GM23248 (cell line): ENCODE measurements at regions not wholly inside any gene's neighbourhood (a gene's known extent, or its start where the extent isn't known, plus 50 kb on each side); places are given as distances from the start of the nearest gene placed in this dataset.
"Not testable (repeated sequence)": the region's sequence is repeated elsewhere in the genome, so short reads cannot be mapped to it uniquely, and the experiment has no call there.

Experiments used
- DNase-seq: peaks from one replicate; pipeline ENCODE4 v3.0.0-alpha.2; 2015
- H2AFZ ChIP-seq: fragments of 200-600 bp; sonication (generic); 2 replicates; pipeline ENCODE4 v1.6.1; 2016; ENCODE audit warnings: antibody characterized with exemption
- H3F3A ChIP-seq: fragments of 200-600 bp; sonication (generic); 2 replicates; pipeline ENCODE4 v1.6.1; 2016; ENCODE audit warnings: mild to moderate bottlenecking, antibody characterized with exemption, mixed run types; ENCODE audit not compliant: insufficient read depth
- H3K27ac ChIP-seq: fragments of 200-600 bp; sonication (generic); 2 replicates; pipeline ENCODE4 v1.5.1; 2016; ENCODE audit warnings: mild to moderate bottlenecking
- H3K27me3 ChIP-seq: fragments of 200-600 bp; sonication (generic); replicated peaks from 2 replicates; pipeline ENCODE4 v1.6.1; 2016; ENCODE audit warnings: mild to moderate bottlenecking; ENCODE audit not compliant: insufficient read depth
- H3K36me3 ChIP-seq: fragments of 200-600 bp; sonication (generic); 2 replicates; pipeline ENCODE4 v1.6.1; 2016; ENCODE audit warnings: low read depth, mild to moderate bottlenecking
- H3K4me1 ChIP-seq: fragments of 200-600 bp; sonication (generic); 2 replicates; pipeline ENCODE4 v1.6.1; 2016; ENCODE audit warnings: mild to moderate bottlenecking; ENCODE audit not compliant: insufficient read depth
- H3K4me2 ChIP-seq: fragments of 200-600 bp; sonication (generic); one replicate; pipeline ENCODE4 v1.6.1; 2016; ENCODE audit warnings: mild to moderate bottlenecking; ENCODE audit not compliant: unreplicated experiment
- H3K4me3 ChIP-seq: fragments of 200-600 bp; sonication (generic); 2 replicates; pipeline ENCODE4 v1.5.1; 2016; ENCODE audit warnings: mild to moderate bottlenecking
- H3K79me2 ChIP-seq: fragments of 200-600 bp; sonication (generic); 2 replicates; pipeline ENCODE4 v1.6.1; 2016; ENCODE audit warnings: mild to moderate bottlenecking; ENCODE audit not compliant: insufficient read depth
- H3K9ac ChIP-seq: fragments of 200-600 bp; sonication (generic); 2 replicates; pipeline ENCODE4 v1.6.1; 2016; ENCODE audit warnings: mild to moderate bottlenecking
- H3K9me2 ChIP-seq: fragments of 200-600 bp; sonication (generic); 2 replicates; pipeline ENCODE4 v1.6.1; 2016; ENCODE audit warnings: mixed run types, mild to moderate bottlenecking, moderate library complexity; ENCODE audit not compliant: insufficient read depth
- H3K9me3 ChIP-seq: fragments of 200-600 bp; sonication (generic); one replicate; pipeline ENCODE4 v1.6.1; 2017; ENCODE audit warnings: low read depth
- H4K20me1 ChIP-seq: fragments of 200-600 bp; sonication (generic); 2 replicates; pipeline ENCODE4 v1.6.0; 2016; ENCODE audit not compliant: insufficient read depth
- EZH2 ChIP-seq: fragments of 200-600 bp; sonication (generic); IDR thresholded peaks from 2 replicates; pipeline ENCODE4 v1.6.1; 2018; ENCODE audit warnings: antibody characterized with exemption, mild to moderate bottlenecking; ENCODE audit not compliant: insufficient read depth, poor library complexity, severe bottlenecking
- EZH2phosphoT487 ChIP-seq: fragments of 200-600 bp; sonication (generic); IDR thresholded peaks from 2 replicates; pipeline ENCODE4 v1.6.1; 2018; ENCODE audit warnings: antibody characterized with exemption, moderate library complexity, mild to moderate bottlenecking, low read depth; ENCODE audit not compliant: insufficient read depth
- WGBS, 2 experiments: methylation state at CpG; one replicate each; pipeline ENCODE4 v1.1.6; 2015 to 2017; ENCODE audit warnings: low lambda C conversion rate in 2 of 2, low coverage in 1 of 2; ENCODE audit errors: missing lambda C conversion rate in 2 of 2; 5-methylcytosine and 5-hydroxymethylcytosine counted together
- in situ Hi-C: fragments of 300-500 bp; cut with MboI; formaldehyde crosslinking; loops from 2 replicates; pipeline ENCODE4 v1.15.0; 2020

- no peaks in the 10 kb centered on the region for H3K4me1 ChIP-seq
- H3K36me3 ChIP-seq = no peaks in the 10 kb centered on the region
- H3K9me2 ChIP-seq = no peaks in the 10 kb centered on the region
- H3K4me2 ChIP-seq = no peak overlapping the region
- H3F3A ChIP-seq = peaks cover under 1% of the 10 kb centered on the region; the same call in 1 of the 2 replicates
- no peak overlapping the region for H3K4me3 ChIP-seq
- H2AFZ ChIP-seq = no peak overlapping the region
- H3K9ac ChIP-seq = no peak overlapping the region
- DNase-seq = peak; percentile 22
- WGBS, 2 experiments = 53 to 55% methylated on average over 3 of the region's 3 CpGs
- no peaks in the 10 kb centered on the region for H3K9me3 ChIP-seq
- no peaks in the 10 kb centered on the region for H4K20me1 ChIP-seq
- no peaks in the 10 kb centered on the region for H3K79me2 ChIP-seq
- TF ChIP-seq EZH2 = no peak
- no peak for TF ChIP-seq EZH2phosphoT487
- no peak overlapping the region for H3K27ac ChIP-seq
- in situ Hi-C loops = loop anchor here (10.0 to 25.0 kb wide), 2 partner anchors 100 to 277 kb away; partner anchors contain the start of genes RND2 and TMEM106A
- H3K27me3 ChIP-seq = no peaks in the 10 kb centered on the region
Observed at GRCh38 chr17:43314611-43315011, 80.8 kb upstream of the RNU2-1 start.

GRCh38 chr17:43312011-43312410 is 78.2 kb upstream of the RNU2-1 start:
- no peak overlapping the region for H3K4me2 ChIP-seq
- H4K20me1 ChIP-seq = no peaks in the 10 kb centered on the region
- H3K9ac ChIP-seq = no peak overlapping the region
- TF ChIP-seq EZH2phosphoT487 (no peak), EZH2 (no peak)
- DNase-seq = no peak
- H3K4me1 ChIP-seq = no peaks in the 10 kb centered on the region
- H3F3A ChIP-seq = peaks cover 12% of the 10 kb centered on the region; the same call in 1 of the 2 replicates
- no peaks in the 10 kb centered on the region for H3K79me2 ChIP-seq
- H3K27ac ChIP-seq = no peak overlapping the region
- in situ Hi-C loops = loop anchor here (10.0 to 25.0 kb wide), 2 partner anchors 97 to 275 kb away; partner anchors contain the start of genes RND2 and TMEM106A
- H3K9me2 ChIP-seq = no peaks in the 10 kb centered on the region
- H3K36me3 ChIP-seq = no peaks in the 10 kb centered on the region
- H3K4me3 ChIP-seq = no peak overlapping the region
- H3K9me3 ChIP-seq = no peaks in the 10 kb centered on the region
- no peak overlapping the region for H2AFZ ChIP-seq
- no peaks in the 10 kb centered on the region for H3K27me3 ChIP-seq
- WGBS, 2 experiments = 82 to 83% methylated on average over 5 of the region's 5 CpGs

GRCh38 chr17:43309505-43310332 is 75.9 kb upstream of the RNU2-1 start:
- no peak for TF ChIP-seq EZH2
- no peak for TF ChIP-seq EZH2phosphoT487

GRCh38 chr17:43308999-43309398 is 75.2 kb upstream of the RNU2-1 start:
- H3F3A ChIP-seq = peaks cover 12% of the 10 kb centered on the region; the same call in 1 of the 2 replicates
- H3K4me1 ChIP-seq = no peaks in the 10 kb centered on the region
- no peaks in the 10 kb centered on the region for H3K9me2 ChIP-seq
- no peak for DNase-seq
- no peaks in the 10 kb centered on the region for H3K9me3 ChIP-seq
- no peak overlapping the region for H2AFZ ChIP-seq
- H3K9ac ChIP-seq = no peak overlapping the region
- in situ Hi-C loops = loop anchor here (25.0 kb wide), 1 partner anchor 272 kb away; the partner anchor contains the start of gene RND2
- TF ChIP-seq EZH2 = no peak
- TF ChIP-seq EZH2phosphoT487 = no peak
- WGBS, 2 experiments = 76 to 84% methylated on average over 6 of the region's 6 CpGs
- no peaks in the 10 kb centered on the region for H4K20me1 ChIP-seq
- no peaks in the 10 kb centered on the region for H3K36me3 ChIP-seq
- no peak overlapping the region for H3K4me3 ChIP-seq
- no peaks in the 10 kb centered on the region for H3K27me3 ChIP-seq
- no peaks in the 10 kb centered on the region for H3K79me2 ChIP-seq
- no peak overlapping the region for H3K27ac ChIP-seq
- H3K4me2 ChIP-seq = no peak overlapping the region

More at GRCh38 chr17:43309505-43310332, 75.9 kb upstream of the RNU2-1 start:
- Histone ChIP-seq H3K36me3 (no peaks in the 10 kb centered on the region), H3K9me2 (no peaks in the 10 kb centered on the region), H4K20me1 (no peaks in the 10 kb centered on the region), H3K4me3 (no peak overlapping the region), H3K9me3 (no peaks in the 10 kb centered on the region), H3K27ac (no peak overlapping the region), H3F3A (peaks cover 12% of the 10 kb centered on the region; the same call in 1 of the 2 replicates), H3K4me1 (no peaks in the 10 kb centered on the region), H3K79me2 (no peaks in the 10 kb centered on the region), H3K9ac (no peak overlapping the region), H3K27me3 (no peaks in the 10 kb centered on the region), H3K4me2 (no peak overlapping the region), H2AFZ (no peak overlapping the region)
- WGBS, 2 experiments = 46 to 49% methylated on average over 12 of the region's 12 CpGs
- no peak for DNase-seq
- in situ Hi-C loops = loop anchor here (10.0 to 25.0 kb wide), 2 partner anchors 95 to 272 kb away; partner anchors contain the start of genes RND2 and TMEM106A

- H3K4me3 ChIP-seq, H3K4me2 ChIP-seq, H3K27ac ChIP-seq, H3K79me2 ChIP-seq, H4K20me1 ChIP-seq, DNase-seq, H2AFZ ChIP-seq, H3K9me2 ChIP-seq, H3K9ac ChIP-seq, H3K4me1 ChIP-seq, H3K27me3 ChIP-seq, H3K36me3 ChIP-seq, H3K9me3 ChIP-seq: not testable (repeated sequence)
- H3F3A ChIP-seq = peaks cover 12% of the 10 kb centered on the region; the same call in 1 of the 2 replicates
- in situ Hi-C loops = loop anchor here (25.0 kb wide), 1 partner anchor 267 kb away; the partner anchor contains the start of gene RND2
- 95 to 96% methylated on average over 11 to 14 of the region's 23 CpGs for WGBS, 2 experiments
Observed at GRCh38 chr17:43304792-43305191, 71.0 kb upstream of the RNU2-1 start.

GRCh38 chr17:43303049-43303448 is 69.3 kb upstream of the RNU2-1 start:
- H3K36me3 ChIP-seq, H3K27ac ChIP-seq, H3K4me2 ChIP-seq, H2AFZ ChIP-seq, H3K4me3 ChIP-seq, H4K20me1 ChIP-seq, H3K79me2 ChIP-seq, H3K9ac ChIP-seq, H3K9me3 ChIP-seq, DNase-seq, H3K9me2 ChIP-seq, H3K27me3 ChIP-seq, H3F3A ChIP-seq, H3K4me1 ChIP-seq: not testable (repeated sequence)
- WGBS, 2 experiments = no CpG with 5 or more reads among the region's 5 CpGs
- in situ Hi-C loops = loop anchor here (25.0 kb wide), 1 partner anchor 266 kb away; the partner anchor contains the start of gene RND2
